Esophagus (tissue), 2 donors: ENCODE measurements at regions not wholly inside any gene's neighbourhood (a gene's known extent, or its start where the extent isn't known, plus 50 kb on each side); places are given as distances from the start of the nearest gene placed in this dataset.

Source experiments
- H3K27ac ChIP-seq, 2 donors: one replicate each; pipeline ENCODE4 v1.5.1; 2013; ENCODE audit warnings: low read depth in 2 of 2, mild to moderate bottlenecking in 2 of 2, inconsistent platforms in 1 of 2, low read length in 1 of 2, moderate library complexity in 1 of 2
- H3K27me3 ChIP-seq, 2 donors: one replicate each; pipeline ENCODE4 v1.6.1; 2013; ENCODE audit warnings: low read length in 2 of 2, control low read depth in 1 of 2, mild to moderate bottlenecking in 1 of 2; ENCODE audit not compliant: insufficient read depth in 2 of 2, control insufficient read depth in 1 of 2
- H3K36me3 ChIP-seq, 2 donors: one replicate each; pipeline ENCODE4 v1.6.1; 2013; ENCODE audit warnings: low read length in 1 of 2; ENCODE audit not compliant: control insufficient read depth in 2 of 2, insufficient read depth in 2 of 2
- H3K4me1 ChIP-seq, 2 donors: one replicate each; pipeline ENCODE4 v1.6.1; 2013; ENCODE audit warnings: low read length in 1 of 2; ENCODE audit not compliant: control insufficient read depth in 2 of 2, insufficient read depth in 2 of 2
- H3K4me3 ChIP-seq, 2 donors: one replicate each; pipeline ENCODE4 v1.5.1; 2013; ENCODE audit warnings: low read length in 2 of 2, mild to moderate bottlenecking in 2 of 2, low read depth in 1 of 2, moderate library complexity in 1 of 2
- H3K9me3 ChIP-seq, 2 donors: one replicate each; pipeline ENCODE4 v1.6.1; 2013; ENCODE audit warnings: mild to moderate bottlenecking in 2 of 2, low read depth in 1 of 2, low read length in 1 of 2, moderate library complexity in 1 of 2; ENCODE audit not compliant: control insufficient read depth in 2 of 2, insufficient read depth in 1 of 2
- WGBS, 2 donors: extraction: QIAGEN DNeasy Blood & Tissue Kit; methylation state at CpG; one replicate each; pipeline ENCODE4 v1.1.7; 2013; 5-methylcytosine and 5-hydroxymethylcytosine counted together
- donor health status: healthy with polysubstance abuse.
- donor health status: Bipolar disorder and iron deficiency.

GRCh38 chr2:12317814-12318426, 398.8 kb upstream of the TRIB2 start:
- H3K4me3 ChIP-seq, result no peak overlapping the region
- peaks cover 0 to 2% of the 10 kb centered on the region in 2 donors for H3K9me3 ChIP-seq
- H3K27ac ChIP-seq, result peak overlapping the region; percentile 3 to 69
- WGBS, 2 donors, result 50% methylated on average over 6 of the region's 6 CpGs
- H3K36me3 ChIP-seq, result no peaks in the 10 kb centered on the region
- H3K27me3 ChIP-seq, result peaks cover 0 to 5% of the 10 kb centered on the region in 2 donors
- H3K4me1 ChIP-seq, result peaks cover 2 to 7% of the 10 kb centered on the region in 2 donors

GRCh38 chr2:12318427-12319057, 398.2 kb upstream of the TRIB2 start:
- 58 to 71% methylated on average over 8 of the region's 8 CpGs for WGBS, 2 donors
- Histone ChIP-seq H3K36me3 (no peaks in the 10 kb centered on the region), H3K27me3 (peaks cover 0 to 5% of the 10 kb centered on the region in 2 donors), H3K4me3 (no peak overlapping the region), H3K4me1 (peaks cover 2 to 7% of the 10 kb centered on the region in 2 donors), H3K27ac (peak overlapping the region; percentile 3 to 18), H3K9me3 (peaks cover 0 to 2% of the 10 kb centered on the region in 2 donors)

- H3K27me3 ChIP-seq, result peaks cover 0 to 5% of the 10 kb centered on the region in 2 donors
- no peaks in the 10 kb centered on the region for H3K9me3 ChIP-seq
- H3K36me3 ChIP-seq, result no peaks in the 10 kb centered on the region
- no peak overlapping the region for H3K4me3 ChIP-seq
- H3K27ac ChIP-seq, result no peak overlapping the region
- H3K4me1 ChIP-seq, result peaks cover 0 to 7% of the 10 kb centered on the region in 2 donors
- 75 to 84% methylated on average over 7 of the region's 7 CpGs for WGBS, 2 donors
Measured at GRCh38 chr2:12320027-12320734, 396.6 kb upstream of the TRIB2 start.

GRCh38 chr2:12320991-12321641, 395.6 kb upstream of the TRIB2 start:
- no peak overlapping the region for H3K4me3 ChIP-seq
- no peak overlapping the region for H3K27ac ChIP-seq
- no peaks in the 10 kb centered on the region for H3K9me3 ChIP-seq
- H3K27me3 ChIP-seq, result peaks cover 0 to 5% of the 10 kb centered on the region in 2 donors
- H3K4me1 ChIP-seq, result peaks cover 0 to 7% of the 10 kb centered on the region in 2 donors
- 61 to 68% methylated on average over 7 of the region's 7 CpGs for WGBS, 2 donors
- H3K36me3 ChIP-seq, result no peaks in the 10 kb centered on the region

GRCh38 chr2:12321886-12322285, 394.9 kb upstream of the TRIB2 start:
- Histone ChIP-seq H3K4me3 (no peak overlapping the region), H3K27me3 (peaks cover 0 to 5% of the 10 kb centered on the region in 2 donors), H3K27ac (no peak overlapping the region), H3K9me3 (peaks cover 0 to 3% of the 10 kb centered on the region in 2 donors), H3K36me3 (no peaks in the 10 kb centered on the region), H3K4me1 (peaks cover 0 to 7% of the 10 kb centered on the region in 2 donors)
- 82 to 89% methylated on average over 2 of the region's 2 CpGs for WGBS, 2 donors

- Histone ChIP-seq H3K9me3 (peaks cover 0 to 3% of the 10 kb centered on the region in 2 donors), H3K27me3 (no peaks in the 10 kb centered on the region), H3K27ac (no peak overlapping the region), H3K4me1 (no peaks in the 10 kb centered on the region), H3K36me3 (no peaks in the 10 kb centered on the region), H3K4me3 (no peak overlapping the region)
- WGBS, 2 donors, result 85 to 86% methylated on average over 9 of the region's 9 CpGs
Measured at GRCh38 chr2:12325806-12326205, 390.9 kb upstream of the TRIB2 start.

- no peak overlapping the region for H3K4me3 ChIP-seq
- WGBS, 2 donors, result 81 to 93% methylated on average over 12 of the region's 12 CpGs
- H3K4me1 ChIP-seq, result no peaks in the 10 kb centered on the region
- H3K36me3 ChIP-seq, result no peaks in the 10 kb centered on the region
- peaks cover 0 to 3% of the 10 kb centered on the region in 2 donors for H3K9me3 ChIP-seq
- no peaks in the 10 kb centered on the region for H3K27me3 ChIP-seq
- H3K27ac ChIP-seq, result no peak overlapping the region
Measured at GRCh38 chr2:12326449-12327190, 390.1 kb upstream of the TRIB2 start.

- Histone ChIP-seq H3K36me3 (no peaks in the 10 kb centered on the region), H3K27ac (no peak overlapping the region), H3K27me3 (no peaks in the 10 kb centered on the region), H3K4me3 (no peak overlapping the region), H3K9me3 (peaks cover 0 to 3% of the 10 kb centered on the region in 2 donors), H3K4me1 (no peaks in the 10 kb centered on the region)
- 90 to 95% methylated on average over 3 of the region's 3 CpGs for WGBS, 2 donors
Measured at GRCh38 chr2:12330916-12331315, 385.8 kb upstream of the TRIB2 start.

GRCh38 chr2:12331698-12332097, 385.0 kb upstream of the TRIB2 start:
- H3K27ac ChIP-seq, result no peak overlapping the region
- WGBS, 2 donors, result 91 to 95% methylated on average over 2 of the region's 2 CpGs
- H3K4me3 ChIP-seq, result no peak overlapping the region
- H3K9me3 ChIP-seq, result peaks cover 0 to 2% of the 10 kb centered on the region in 2 donors
- H3K36me3 ChIP-seq, result no peaks in the 10 kb centered on the region
- H3K4me1 ChIP-seq, result no peaks in the 10 kb centered on the region
- no peaks in the 10 kb centered on the region for H3K27me3 ChIP-seq
